ENCODE measurements at regions not wholly inside any gene's neighbourhood (a gene's known extent, or its start where the extent isn't known, plus 50 kb on each side); places are given as distances from the start of the nearest gene placed in this dataset.

DNA sequence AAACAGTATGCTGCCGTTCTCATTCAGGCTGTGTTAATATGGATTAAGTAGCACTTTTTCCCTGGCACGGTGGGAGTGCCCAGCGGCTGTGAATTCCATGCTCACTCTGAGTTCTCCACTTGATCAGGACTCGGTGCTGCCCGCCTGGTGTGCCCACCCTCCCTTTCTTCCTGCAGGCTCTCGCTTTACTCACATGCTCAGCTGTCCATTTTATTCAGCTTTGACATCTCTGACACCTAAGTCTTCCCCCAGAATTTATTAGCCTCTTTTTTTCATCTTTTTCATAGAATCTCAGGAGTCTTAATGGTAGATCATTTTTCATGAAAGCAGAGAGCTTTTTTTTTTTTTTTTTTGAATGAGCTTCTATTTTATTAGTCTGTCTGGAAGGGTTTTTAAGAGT lies 626.5 kb downstream of the IRX1 start:
- no peak for DNase-seq (ENCODE audit: low read depth, low spot score)

GRCh38 chr5:4222821-4223220 lies 627.2 kb downstream of the IRX1 start:
- DNase-seq (ENCODE audit: low read depth, low spot score): no peak

GRCh38 chr5:4225741-4226140 lies 630.1 kb downstream of the IRX1 start:
- DNase-seq (ENCODE audit: low read depth, low spot score): no peak

GRCh38 chr5:4226565-4226964 lies 630.9 kb downstream of the IRX1 start:
- DNase-seq (ENCODE audit: low read depth, low spot score): no peak

GRCh38 chr5:4228708-4229107 lies 633.1 kb downstream of the IRX1 start:
- DNase-seq (ENCODE audit: low read depth, low spot score): no peak

GRCh38 chr5:4229414-4230292 lies 634.0 kb downstream of the IRX1 start:
- DNase-seq (ENCODE audit: low read depth, low spot score): no peak

DNA sequence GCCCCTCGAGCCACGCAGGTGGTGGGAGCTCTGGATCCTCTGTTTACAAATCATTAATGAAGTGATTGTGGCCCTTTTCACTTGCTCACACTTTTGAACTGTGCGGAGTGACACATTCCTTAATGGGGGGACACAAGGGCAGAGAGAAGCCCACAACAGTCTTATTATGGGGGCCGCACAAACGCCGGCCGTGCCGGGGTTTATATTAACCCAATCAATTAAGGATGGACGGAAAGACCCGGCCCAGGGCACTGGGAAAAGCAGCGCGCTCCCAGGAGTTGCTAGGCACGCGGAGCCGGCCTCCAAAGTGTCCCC lies 634.8 kb downstream of the IRX1 start:
- DNase-seq (ENCODE audit: low read depth, low spot score): no peak

GRCh38 chr5:4230786-4231641 lies 635.4 kb downstream of the IRX1 start:
- no peak for DNase-seq (ENCODE audit: low read depth, low spot score)

DNA sequence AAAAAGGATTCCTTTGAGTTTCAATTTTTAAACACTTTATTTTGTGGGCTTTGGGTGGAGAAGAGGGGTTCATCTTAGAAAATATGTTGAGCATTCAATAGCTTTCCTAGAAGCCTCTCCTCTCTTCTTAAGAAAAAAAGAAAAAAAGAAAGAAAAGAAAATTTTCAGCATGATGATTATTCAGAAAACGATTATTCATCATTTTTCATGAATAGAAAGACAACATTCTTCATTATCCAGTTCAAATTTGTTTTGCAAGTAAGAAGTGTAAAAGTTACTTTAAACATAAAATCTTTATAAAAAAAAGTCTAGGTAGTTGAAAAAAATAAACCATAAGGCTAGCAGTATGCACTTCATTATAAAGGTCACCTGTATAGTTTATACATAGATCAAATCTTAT lies 636.5 kb downstream of the IRX1 start:
- DNase-seq (ENCODE audit: low read depth, low spot score): no peak

GRCh38 chr5:4233671-4234070 lies 638.0 kb downstream of the IRX1 start:
- DNase-seq (ENCODE audit: low read depth, low spot score): no peak

DNA sequence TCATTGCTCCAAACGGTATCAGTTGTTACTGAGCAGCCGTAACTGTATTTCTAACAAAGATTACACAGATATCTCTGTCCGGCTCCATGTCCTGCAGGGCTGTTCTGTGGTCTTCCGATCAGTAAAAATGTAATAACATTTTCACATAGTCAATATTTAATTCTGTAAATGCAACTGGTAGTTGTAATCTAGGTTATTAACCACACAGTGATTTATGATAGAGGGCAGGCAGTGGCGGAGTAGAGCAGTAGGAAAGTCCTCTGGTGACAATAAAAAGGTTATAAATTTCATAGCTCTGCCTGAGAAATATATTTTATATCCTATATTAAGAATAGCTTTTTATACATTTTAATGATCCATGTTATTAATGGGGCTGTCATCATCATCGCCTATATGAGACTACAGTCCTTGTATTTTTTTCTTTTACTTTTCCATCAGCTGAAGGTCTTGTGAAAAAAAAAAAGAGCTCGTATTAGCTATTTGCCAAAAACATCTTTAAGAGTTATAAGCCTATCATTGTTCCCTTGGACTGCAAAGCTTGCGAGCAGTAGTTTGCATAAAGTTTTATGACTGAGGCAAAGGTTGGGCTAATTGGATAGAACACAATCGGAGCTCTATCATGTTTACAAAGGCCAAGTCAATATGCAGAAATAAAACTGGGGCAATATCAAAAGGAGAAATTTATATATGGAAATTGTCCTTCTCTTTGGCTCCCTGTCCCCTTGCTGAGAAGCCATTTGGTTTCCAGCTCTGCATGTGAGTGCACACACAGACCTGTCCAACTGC lies 648.0 kb downstream of the IRX1 start:
- DNase-seq (ENCODE audit: low read depth, low spot score): no peak

- DNase-seq (ENCODE audit: low read depth, low spot score): no peak
Measured at GRCh38 chr5:4244306-4244705, 648.7 kb downstream of the IRX1 start.

- DNase-seq (ENCODE audit: low read depth, low spot score): no peak
Measured at GRCh38 chr5:4245076-4245475, 649.4 kb downstream of the IRX1 start.

- DNase-seq (ENCODE audit: low read depth, low spot score): no peak
Measured at GRCh38 chr5:4245511-4245910, 649.9 kb downstream of the IRX1 start.

- DNase-seq (ENCODE audit: low read depth, low spot score): no peak
Measured at GRCh38 chr5:4246447-4246846, 650.8 kb downstream of the IRX1 start.

DNA sequence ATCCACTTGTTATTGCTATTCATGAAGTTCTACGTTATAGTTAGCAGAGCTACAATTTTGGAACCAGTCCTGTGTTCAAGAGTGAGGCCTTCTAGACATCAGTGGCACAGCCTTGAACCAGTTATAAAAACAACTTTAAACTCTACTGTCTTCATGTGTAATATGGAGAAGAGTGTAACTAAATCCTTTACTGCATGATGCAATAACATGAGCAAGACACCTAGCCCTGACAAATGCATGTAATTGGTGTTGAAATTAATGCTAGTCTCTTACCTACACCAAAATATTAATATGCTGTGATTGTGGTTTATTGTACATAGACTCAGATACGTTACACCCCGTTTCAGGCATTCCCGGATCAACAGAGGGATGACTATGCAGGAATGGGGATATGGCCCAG lies 654.6 kb downstream of the IRX1 start:
- no peak for DNase-seq (ENCODE audit: low read depth, low spot score)

DNA sequence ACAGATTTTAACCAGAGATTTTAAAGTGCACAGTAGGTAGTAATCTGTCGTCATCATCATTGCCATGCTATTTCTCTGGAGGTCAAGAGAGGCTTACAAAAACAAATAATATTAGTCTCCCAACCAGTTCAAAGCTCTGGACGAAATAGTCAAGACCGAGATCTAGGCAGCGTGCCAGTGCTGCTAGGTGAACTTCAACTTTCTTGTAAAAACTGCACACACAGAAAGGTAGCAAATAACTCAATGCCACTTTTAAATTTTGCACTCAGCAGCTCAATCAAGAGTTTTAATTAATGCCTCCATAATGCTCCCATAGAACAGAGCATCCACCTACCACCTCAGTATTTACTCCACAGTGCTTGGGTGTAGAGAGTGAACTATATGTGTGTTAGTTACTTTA lies 656.8 kb downstream of the IRX1 start:
- DNase-seq (ENCODE audit: low read depth, low spot score): no peak

DNA sequence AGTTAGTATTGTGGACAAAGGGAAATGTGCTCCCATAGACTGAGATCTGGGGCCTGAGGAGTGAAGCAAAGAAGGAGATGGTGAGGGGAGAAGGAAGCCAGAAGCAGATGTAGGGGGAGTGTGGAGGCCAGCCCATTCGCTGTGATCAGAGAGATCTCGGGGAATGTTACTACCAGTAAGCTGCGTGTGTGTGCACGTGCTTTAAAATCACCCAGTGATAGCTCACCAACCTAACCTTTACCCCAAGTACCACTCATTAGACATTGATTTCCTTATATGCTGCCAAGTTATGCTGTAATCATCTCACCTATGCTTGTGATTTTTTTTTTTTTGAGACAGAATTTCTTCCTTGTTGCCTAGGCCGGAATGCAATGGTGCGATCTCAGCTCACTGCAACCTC lies 659.1 kb downstream of the IRX1 start:
- DNase-seq (ENCODE audit: low read depth, low spot score): no peak

- no peak for DNase-seq (ENCODE audit: low read depth, low spot score)
Measured at GRCh38 chr5:4255441-4255840, 659.8 kb downstream of the IRX1 start.

GRCh38 chr5:4258170-4258569 lies 662.5 kb downstream of the IRX1 start:
- no peak for DNase-seq (ENCODE audit: low read depth, low spot score)

DNA sequence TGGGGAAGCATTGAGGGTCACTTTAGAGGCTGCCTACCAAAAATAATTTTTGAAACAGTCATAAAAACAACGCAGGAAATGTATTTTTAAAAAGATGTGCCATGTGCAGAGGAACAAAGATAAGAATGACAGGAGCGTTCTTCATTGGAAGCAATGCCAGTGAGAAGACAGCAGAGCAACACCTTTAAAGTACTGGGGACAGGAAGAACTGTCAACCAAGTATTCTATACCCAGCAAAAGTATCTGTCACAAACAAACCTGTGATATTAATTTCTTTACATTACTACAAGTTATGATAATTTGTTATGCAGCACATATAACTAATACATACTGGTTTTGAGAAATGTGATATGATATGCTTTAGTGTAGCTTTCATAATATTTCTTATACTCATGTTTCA lies 675.6 kb downstream of the IRX1 start:
- no peak for DNase-seq (ENCODE audit: low read depth, low spot score)

GRCh38 chr5:4275232-4275631 lies 679.6 kb downstream of the IRX1 start:
- no peak for DNase-seq (ENCODE audit: low read depth, low spot score)

Measured in iPS DF 19.7 (cell line).